NB4 (cell line): ENCODE measurements at regions not wholly inside any gene's neighbourhood (a gene's known extent, or its start where the extent isn't known, plus 50 kb on each side); places are given as distances from the start of the nearest gene placed in this dataset.

Source experiments
- POLR2A ChIP-seq: IDR thresholded peaks from 2 replicates; pipeline ENCODE4 v1.6.1; 2011; ENCODE audit warnings: mild to moderate bottlenecking; ENCODE audit not compliant: insufficient read length; ENCODE audit errors: extremely low read depth
- TF ChIP-seq, protein P1 (sequence below): IDR thresholded peaks from one replicate; pipeline ENCODE4 v1.5.1; 2012; ENCODE audit warnings: low read depth, low read length
- TF ChIP-seq, protein P2 (sequence below): IDR thresholded peaks from 2 replicates; pipeline ENCODE4 v1.6.1; 2011; ENCODE audit warnings: low read depth, low read length

DNA sequence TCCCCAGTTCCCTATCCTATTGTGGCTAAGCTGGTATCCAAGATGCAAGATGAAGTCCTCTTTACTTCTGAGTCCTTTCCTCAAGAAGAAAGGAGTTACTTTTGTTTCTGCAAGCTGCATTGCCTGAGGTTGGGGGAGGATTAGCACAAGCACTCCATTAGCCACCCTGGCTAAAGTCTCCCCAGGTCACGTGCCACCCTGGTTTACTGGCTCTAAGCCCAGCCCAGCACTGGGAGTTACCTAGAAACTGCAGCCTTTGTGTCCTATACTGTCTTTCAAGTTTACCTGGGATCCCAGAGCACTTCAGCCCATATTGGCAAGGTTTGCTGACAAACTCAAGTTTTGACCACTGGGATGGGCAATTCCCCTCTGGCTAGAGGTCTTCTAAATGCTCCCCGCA, 78.4 kb upstream of the DBX1 start:
- TF ChIP-seq, protein P1, sequence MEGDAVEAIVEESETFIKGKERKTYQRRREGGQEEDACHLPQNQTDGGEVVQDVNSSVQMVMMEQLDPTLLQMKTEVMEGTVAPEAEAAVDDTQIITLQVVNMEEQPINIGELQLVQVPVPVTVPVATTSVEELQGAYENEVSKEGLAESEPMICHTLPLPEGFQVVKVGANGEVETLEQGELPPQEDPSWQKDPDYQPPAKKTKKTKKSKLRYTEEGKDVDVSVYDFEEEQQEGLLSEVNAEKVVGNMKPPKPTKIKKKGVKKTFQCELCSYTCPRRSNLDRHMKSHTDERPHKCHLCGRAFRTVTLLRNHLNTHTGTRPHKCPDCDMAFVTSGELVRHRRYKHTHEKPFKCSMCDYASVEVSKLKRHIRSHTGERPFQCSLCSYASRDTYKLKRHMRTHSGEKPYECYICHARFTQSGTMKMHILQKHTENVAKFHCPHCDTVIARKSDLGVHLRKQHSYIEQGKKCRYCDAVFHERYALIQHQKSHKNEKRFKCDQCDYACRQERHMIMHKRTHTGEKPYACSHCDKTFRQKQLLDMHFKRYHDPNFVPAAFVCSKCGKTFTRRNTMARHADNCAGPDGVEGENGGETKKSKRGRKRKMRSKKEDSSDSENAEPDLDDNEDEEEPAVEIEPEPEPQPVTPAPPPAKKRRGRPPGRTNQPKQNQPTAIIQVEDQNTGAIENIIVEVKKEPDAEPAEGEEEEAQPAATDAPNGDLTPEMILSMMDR = no peak
- TF ChIP-seq POLR2A = no peak
- TF ChIP-seq, protein P2, sequence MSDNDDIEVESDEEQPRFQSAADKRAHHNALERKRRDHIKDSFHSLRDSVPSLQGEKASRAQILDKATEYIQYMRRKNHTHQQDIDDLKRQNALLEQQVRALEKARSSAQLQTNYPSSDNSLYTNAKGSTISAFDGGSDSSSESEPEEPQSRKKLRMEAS = no peak
